PC-3 (cell line): ENCODE measurements at regions not wholly inside any gene's neighbourhood (a gene's known extent, or its start where the extent isn't known, plus 50 kb on each side); places are given as distances from the start of the nearest gene placed in this dataset.
A peak's percentile ranks its signal among the peaks of the same experiment; 100 is the strongest.

ENCODE experiments used
- ATAC-seq: fragments of 200-7000 bp; cut with Tn5 transposase; 2 replicates; pipeline ENCODE4 v1.9.1; 2020; ENCODE audit warnings: mild to moderate bottlenecking, moderate library complexity
- BruUV-seq: library from RNA; stranded (reverse); fragments of 400-500 nt; replicated peaks from 2 replicates; lab custom pipeline; 2021; lab: Mats Ljungman, UMichigan
- CTCF ChIA-PET: fragments of 300-600 bp; sonication (Branson Sonifier 250); formaldehyde crosslinking; loops from one replicate; lab custom pipeline; 2022; ENCODE audit warnings: antibody characterized with exemption; lab: Charles Lee
- POLR2A ChIA-PET: fragments of 300-600 bp; sonication (Branson Sonifier 250); formaldehyde crosslinking; loops from one replicate; lab custom pipeline; 2022; ENCODE audit warnings: antibody characterized with exemption; ENCODE audit not compliant: unreplicated experiment; lab: Charles Lee
- DNase-seq: peaks from one replicate; pipeline ENCODE4 v3.0.0-alpha.2; 2015
- H2AFZ ChIP-seq: fragments of 300-600 bp; sonication (generic); 2 replicates; pipeline ENCODE4 v1.6.0; 2016; ENCODE audit warnings: antibody characterized with exemption, low read length
- H3F3A ChIP-seq: fragments of 300-600 bp; sonication (generic); one replicate; pipeline ENCODE4 v1.6.0; 2017; ENCODE audit warnings: antibody characterized with exemption, low read length, control low read depth, mild to moderate bottlenecking; ENCODE audit not compliant: unreplicated experiment
- H3K27ac ChIP-seq: fragments of 300-600 bp; sonication (generic); 2 replicates; pipeline ENCODE4 v1.5.1; 2016; ENCODE audit warnings: mild to moderate bottlenecking, low read length
- H3K27me3 ChIP-seq: fragments of 300-600 bp; sonication (generic); 2 replicates; pipeline ENCODE4 v1.6.1; 2016; ENCODE audit warnings: low read length, mixed read lengths
- H3K36me3 ChIP-seq: fragments of 300-600 bp; sonication (generic); 2 replicates; pipeline ENCODE4 v1.6.1; 2016; ENCODE audit warnings: low read depth, mixed run types, low read length, mixed read lengths
- H3K4me1 ChIP-seq: fragments of 300-600 bp; sonication (generic); 2 replicates; pipeline ENCODE4 v1.5.1; 2016; ENCODE audit warnings: low read length; ENCODE audit not compliant: insufficient read depth
- H3K4me2 ChIP-seq: fragments of 300-600 bp; sonication (generic); 2 replicates; pipeline ENCODE4 v1.6.0; 2016; ENCODE audit warnings: low read length
- H3K4me3 ChIP-seq: fragments of 300-600 bp; sonication (generic); 2 replicates; pipeline ENCODE4 v1.5.1; 2016; ENCODE audit warnings: mild to moderate bottlenecking, low read length, mixed read lengths
- H3K79me2 ChIP-seq: fragments of 300-600 bp; sonication (generic); 2 replicates; pipeline ENCODE4 v1.6.1; 2017; ENCODE audit warnings: low read length, mixed read lengths
- H3K9ac ChIP-seq: fragments of 300-600 bp; sonication (generic); 2 replicates; pipeline ENCODE4 v1.6.0; 2016; ENCODE audit warnings: mild to moderate bottlenecking, low read length
- H3K9me2 ChIP-seq: fragments of 300-600 bp; sonication (generic); replicated peaks from 2 replicates; pipeline ENCODE4 v1.6.1; 2016; ENCODE audit warnings: mixed run types, low read length, mixed read lengths
- H3K9me3 ChIP-seq: fragments of 300-600 bp; sonication (generic); 2 replicates; pipeline ENCODE4 v1.6.1; 2016; ENCODE audit warnings: low read length, mixed read lengths
- H4K20me1 ChIP-seq: fragments of 300-600 bp; sonication (generic); 2 replicates; pipeline ENCODE4 v1.6.1; 2016; ENCODE audit warnings: low read length, mixed read lengths
- CTCF ChIP-seq: fragments of 300-600 bp; sonication (generic); conservative IDR thresholded peaks from 2 replicates; pipeline ENCODE4 v1.5.1; 2017; ENCODE audit warnings: antibody characterized with exemption, low read depth, mild to moderate bottlenecking, low read length
- EZH2 ChIP-seq: fragments of 300-600 bp; sonication (generic); IDR thresholded peaks from one replicate; pipeline ENCODE4 v1.6.1; 2017; ENCODE audit warnings: antibody characterized with exemption, mild to moderate bottlenecking, low read length; ENCODE audit not compliant: unreplicated experiment
- EZH2phosphoT487 ChIP-seq: fragments of 300-600 bp; sonication (generic); IDR thresholded peaks from 2 replicates; pipeline ENCODE4 v1.6.1; 2018; ENCODE audit warnings: mild to moderate bottlenecking, antibody characterized with exemption, low read length, borderline replicate concordance
- intact Hi-C: fragments of 100-400 bp; cut with micrococcal nuclease; formaldehyde crosslinking; loops from 2 replicates; pipeline ENCODE4 v1.9.0; 2023

GRCh38 chr12:59977779-59978178, 381.9 kb downstream of the SLC16A7 start:
- POLR2A ChIA-PET = no interaction called here
- BruUV-seq = no TSS peak
- no peak overlapping the region for H3K4me2 ChIP-seq
- TF ChIP-seq EZH2phosphoT487 (no peak), EZH2 (no peak), CTCF (no peak)
- H3K4me3 ChIP-seq = no peak overlapping the region
- ATAC-seq (no peak), DNase-seq (peak; percentile 4)
- H4K20me1 ChIP-seq = no peaks in the 10 kb centered on the region
- H3F3A ChIP-seq = peaks cover under 1% of the 10 kb centered on the region
- no peaks in the 10 kb centered on the region for H3K36me3 ChIP-seq
- intact Hi-C loops = no loop called here
- H3K79me2 ChIP-seq = no peaks in the 10 kb centered on the region
- H3K9ac ChIP-seq = no peak overlapping the region
- peaks cover 51% of the 10 kb centered on the region for H3K4me1 ChIP-seq
- peak overlapping the region; percentile 39; the same call in 1 of the 2 replicates for H2AFZ ChIP-seq
- no peak overlapping the region for H3K27ac ChIP-seq
- no peaks in the 10 kb centered on the region for H3K9me2 ChIP-seq
- CTCF ChIA-PET = no interaction called here
- H3K27me3 ChIP-seq = no peaks in the 10 kb centered on the region
- H3K9me3 ChIP-seq = no peaks in the 10 kb centered on the region

GRCh38 chr12:59980476-59980875, 384.6 kb downstream of the SLC16A7 start:
- no peaks in the 10 kb centered on the region for H3K36me3 ChIP-seq
- ChIA-PET POLR2A (no interaction called here), CTCF (interaction anchor here (0.6 kb wide), 1 partner anchor 144 kb away, joined by 3 read pairs; no protein-coding TSS in a partner anchor)
- H3K9me2 ChIP-seq = no peaks in the 10 kb centered on the region
- no peaks in the 10 kb centered on the region for H4K20me1 ChIP-seq
- H3K4me1 ChIP-seq = peaks cover 34% of the 10 kb centered on the region
- peak; percentile 95 for ATAC-seq
- H3K4me2 ChIP-seq = peak overlapping the region; percentile 39
- H3K27me3 ChIP-seq = no peaks in the 10 kb centered on the region
- no peak overlapping the region for H3K4me3 ChIP-seq
- intact Hi-C loops = no loop called here
- H3K79me2 ChIP-seq = no peaks in the 10 kb centered on the region
- BruUV-seq = no TSS peak
- H2AFZ ChIP-seq = no peak overlapping the region
- H3K27ac ChIP-seq = peak overlapping the region; percentile 25; the same call in 1 of the 2 replicates
- H3K9me3 ChIP-seq = no peaks in the 10 kb centered on the region
- TF ChIP-seq EZH2 = no peak
- TF ChIP-seq CTCF = no peak
- no peak overlapping the region for H3K9ac ChIP-seq
- DNase-seq = peak; percentile 63
- no peaks in the 10 kb centered on the region for H3F3A ChIP-seq

DNA sequence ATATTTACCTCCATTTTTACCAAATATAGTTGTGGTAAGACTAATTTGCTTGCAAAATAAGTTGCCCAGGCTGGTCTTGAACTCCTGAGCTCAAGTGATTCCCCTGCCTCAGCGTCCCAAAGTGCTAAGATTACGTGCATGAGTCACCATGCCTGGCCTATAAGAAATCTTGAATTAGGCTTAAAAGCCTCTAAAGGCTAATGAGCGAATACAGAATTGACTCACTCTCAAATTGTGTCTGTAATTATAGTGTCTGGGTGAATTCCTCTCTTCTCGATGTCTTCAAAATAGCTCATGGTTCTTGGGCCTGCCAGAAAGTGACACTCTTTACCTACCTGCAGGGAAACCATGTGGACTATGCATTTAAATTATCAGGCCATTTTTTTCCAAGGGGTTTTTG, 403.5 kb downstream of the SLC16A7 start:
- Histone ChIP-seq H3K27ac (no peak overlapping the region), H3K79me2 (no peaks in the 10 kb centered on the region), H4K20me1 (no peaks in the 10 kb centered on the region), H3K4me1 (no peaks in the 10 kb centered on the region), H3K4me2 (no peak overlapping the region), H3F3A (no peaks in the 10 kb centered on the region), H3K4me3 (no peak overlapping the region), H3K36me3 (no peaks in the 10 kb centered on the region), H2AFZ (no peak overlapping the region), H3K9me2 (no peaks in the 10 kb centered on the region), H3K9ac (no peak overlapping the region), H3K27me3 (no peaks in the 10 kb centered on the region), H3K9me3 (no peaks in the 10 kb centered on the region)
- no TSS peak for BruUV-seq
- DNase-seq (no peak), ATAC-seq (no peak)
- CTCF ChIA-PET = no interaction called here
- no peak for TF ChIP-seq CTCF
- no peak for TF ChIP-seq EZH2phosphoT487
- no peak for TF ChIP-seq EZH2
- intact Hi-C loops = no loop called here
- POLR2A ChIA-PET = no interaction called here
